ENCODE measurements at regions not wholly inside any gene's neighbourhood (a gene's known extent, or its start where the extent isn't known, plus 50 kb on each side); places are given as distances from the start of the nearest gene placed in this dataset.
"Not testable (repeated sequence)": the region's sequence is repeated elsewhere in the genome, so short reads cannot be mapped to it uniquely, and the experiment has no call there.

DNA sequence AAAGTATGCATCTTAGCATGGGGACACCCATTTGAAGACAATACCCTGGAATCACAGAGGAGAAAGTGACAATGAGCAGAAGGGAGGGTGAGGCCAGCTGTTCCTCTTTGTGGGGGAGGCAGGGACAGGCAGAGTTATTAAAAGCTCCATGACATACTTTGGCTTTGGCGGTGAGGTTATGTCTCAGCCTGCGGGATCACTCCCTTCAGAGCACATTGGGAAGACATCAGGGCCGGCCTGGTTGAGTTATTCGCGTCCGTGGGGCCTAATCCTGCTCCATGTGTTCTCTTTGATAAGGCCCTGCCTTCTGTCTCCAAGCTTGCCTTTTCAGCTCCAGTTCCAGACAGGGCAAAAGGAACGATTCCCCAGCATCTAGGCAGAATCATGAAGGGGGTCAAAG is 98.8 kb upstream of the NTF3 start:
- no peaks in the 10 kb centered on the region for H3K27me3 ChIP-seq
- no peak for ATAC-seq
- no peaks in the 10 kb centered on the region for H3K9me3 ChIP-seq
- TF ChIP-seq EP300 (IDR thresholded peaks at IDR 0.05) (no peak), POLR2A (IDR thresholded peaks at IDR 0.05) (no peak), CTCF (IDR thresholded peaks at IDR 0.05) (no peak), POLR2AphosphoS5 (IDR thresholded peaks at IDR 0.05) (no peak)
- no peaks in the 10 kb centered on the region for H3K36me3 ChIP-seq
- peaks cover 0 to 8% (median 0%) of the 10 kb centered on the region in 3 donors for H3K4me1 ChIP-seq
- no peak overlapping the region for H3K4me3 ChIP-seq
- WGBS, 2 donors (ENCODE audit: low coverage in 1 of 2), result 70% methylated on average over 7 of the region's 7 CpGs; no CpG with 5 or more reads in 1 of the 2 donors
- H3K27ac ChIP-seq, result no peak overlapping the region

DNA sequence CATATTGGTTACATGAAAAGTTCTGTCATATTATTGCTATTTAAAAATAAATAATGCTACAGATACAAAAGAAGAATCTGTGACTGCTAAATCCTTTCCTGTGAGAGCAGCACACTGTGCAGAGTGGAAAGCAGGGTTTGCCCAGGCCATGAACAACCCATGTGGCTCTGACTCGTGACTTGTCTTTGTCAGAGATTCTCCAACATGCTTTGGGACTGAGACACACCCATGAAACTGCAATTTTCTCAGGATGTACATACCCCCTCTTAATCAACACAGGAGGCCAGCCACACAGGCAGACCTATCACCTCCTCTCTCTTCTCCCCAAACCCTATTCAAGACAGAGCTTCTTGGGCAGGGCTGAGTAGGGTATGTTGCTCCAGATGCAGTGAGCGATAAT is 96.8 kb upstream of the NTF3 start:
- WGBS, 2 donors (ENCODE audit: low coverage in 1 of 2), result 64 to 100% methylated on average over 1 to 2 of the region's 2 CpGs
- ATAC-seq, result no peak

DNA sequence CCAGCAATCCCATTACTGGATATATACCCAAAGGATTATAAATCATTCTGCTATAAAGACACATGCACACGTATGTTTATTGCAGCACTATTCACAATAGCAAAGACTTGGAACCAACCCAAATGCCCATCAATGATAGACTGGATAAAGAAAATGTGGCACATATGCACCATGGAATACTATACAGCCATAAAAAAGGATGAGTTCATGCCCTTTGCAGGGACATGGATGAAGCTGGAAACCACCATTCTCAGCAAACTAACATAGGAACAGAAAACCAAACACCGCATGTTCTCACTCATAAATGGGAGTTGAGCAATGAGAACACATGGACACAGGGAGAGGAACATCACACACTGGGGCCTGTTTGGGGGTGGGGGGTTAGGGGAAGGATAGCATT is 90.8 kb upstream of the NTF3 start:
- not testable (repeated sequence) for H3K27me3 ChIP-seq, H3K27ac ChIP-seq, H3K4me3 ChIP-seq, H3K9me3 ChIP-seq, ATAC-seq, H3K36me3 ChIP-seq, H3K4me1 ChIP-seq
- 0 to 73% methylated on average over 1 to 2 of the region's 2 CpGs for WGBS, 2 donors (ENCODE audit: low coverage in 1 of 2)

More for the DNA sequence above, 96.8 kb upstream of the NTF3 start:
- TF ChIP-seq POLR2AphosphoS5 (IDR thresholded peaks at IDR 0.05) (no peak), CTCF (IDR thresholded peaks at IDR 0.05) (no peak), POLR2A (IDR thresholded peaks at IDR 0.05) (no peak), EP300 (IDR thresholded peaks at IDR 0.05) (no peak)
- no peak overlapping the region for H3K27ac ChIP-seq
- no peak overlapping the region for H3K4me3 ChIP-seq
- H3K27me3 ChIP-seq, result no peaks in the 10 kb centered on the region
- no peaks in the 10 kb centered on the region for H3K9me3 ChIP-seq
- no peaks in the 10 kb centered on the region for H3K4me1 ChIP-seq
- H3K36me3 ChIP-seq, result no peaks in the 10 kb centered on the region

- Histone ChIP-seq H3K36me3 (no peaks in the 10 kb centered on the region), H3K27me3 (peaks cover 5% of the 10 kb centered on the region), H3K9me3 (no peaks in the 10 kb centered on the region), H3K4me3 (no peak overlapping the region), H3K27ac (no peak overlapping the region), H3K4me1 (no peaks in the 10 kb centered on the region)
- no peak for TF ChIP-seq CTCF (IDR thresholded peaks at IDR 0.05)
- no peak for TF ChIP-seq POLR2AphosphoS5 (IDR thresholded peaks at IDR 0.05)
- no peak for TF ChIP-seq EP300 (IDR thresholded peaks at IDR 0.05)
- TF ChIP-seq POLR2A (IDR thresholded peaks at IDR 0.05), result no peak
- ATAC-seq, result no peak
- 73 to 93% methylated on average over 3 of the region's 3 CpGs for WGBS, 2 donors (ENCODE audit: low coverage in 1 of 2)
Measured at GRCh38 chr12:5343711-5344110, 88.2 kb upstream of the NTF3 start.

GRCh38 chr12:5344131-5344530 is 87.8 kb upstream of the NTF3 start:
- no peak for ATAC-seq
- no peak overlapping the region for H3K27ac ChIP-seq
- TF ChIP-seq POLR2A (IDR thresholded peaks at IDR 0.05) (no peak), EP300 (IDR thresholded peaks at IDR 0.05) (no peak), POLR2AphosphoS5 (IDR thresholded peaks at IDR 0.05) (no peak), CTCF (IDR thresholded peaks at IDR 0.05) (no peak)
- no peaks in the 10 kb centered on the region for H3K36me3 ChIP-seq
- peaks cover 5% of the 10 kb centered on the region for H3K27me3 ChIP-seq
- no peaks in the 10 kb centered on the region for H3K9me3 ChIP-seq
- no peak overlapping the region for H3K4me3 ChIP-seq
- WGBS, 2 donors (ENCODE audit: low coverage in 1 of 2), result 72 to 83% methylated on average over 1 to 4 of the region's 4 CpGs
- no peaks in the 10 kb centered on the region for H3K4me1 ChIP-seq

GRCh38 chr12:5345534-5345933 is 86.4 kb upstream of the NTF3 start:
- Histone ChIP-seq H3K36me3 (no peaks in the 10 kb centered on the region), H3K9me3 (no peaks in the 10 kb centered on the region), H3K4me1 (no peaks in the 10 kb centered on the region), H3K4me3 (no peak overlapping the region), H3K27me3 (peaks cover 5% of the 10 kb centered on the region), H3K27ac (no peak overlapping the region)
- ATAC-seq, result no peak
- no peak for TF ChIP-seq EP300 (IDR thresholded peaks at IDR 0.05)

Measured in gastroesophageal sphincter (tissue), 4 donors.